Activated CD4-positive, alpha-beta T cell treated with anti-CD3 and anti-CD28 coated beads, Interleukin-2, amount 50 U/mL, for 48 hours (primary cell): ENCODE measurements at regions not wholly inside any gene's neighbourhood (a gene's known extent, or its start where the extent isn't known, plus 50 kb on each side); places are given as distances from the start of the nearest gene placed in this dataset.

Experiments
- DNase-seq, 2 experiments: peaks; one replicate each; pipeline ENCODE4 v3.0.0-alpha.2; 2020

GRCh38 chr22:49499433-49500075 is 328.1 kb downstream of the BRD1 start:
- DNase-seq: no peak

- DNase-seq: no peak
These were observed 330.4 kb downstream of the BRD1 start for GRCh38 chr22:49497266-49497665.

- no peak for DNase-seq
These were observed 333.1 kb downstream of the BRD1 start for GRCh38 chr22:49494555-49494954.

- no peak for DNase-seq
These were observed 334.9 kb downstream of the BRD1 start for GRCh38 chr22:49492741-49493251.

GRCh38 chr22:49492308-49492707 is 335.4 kb downstream of the BRD1 start:
- DNase-seq: no peak

GRCh38 chr22:49491726-49492125 is 335.9 kb downstream of the BRD1 start:
- no peak for DNase-seq

GRCh38 chr22:49491221-49491635 is 336.4 kb downstream of the BRD1 start:
- DNase-seq: no peak

- DNase-seq: no peak
These were observed 337.0 kb downstream of the BRD1 start for GRCh38 chr22:49490692-49491091.

GRCh38 chr22:49489821-49490220 is 337.9 kb downstream of the BRD1 start:
- DNase-seq: no peak

- DNase-seq: no peak
These were observed 338.7 kb downstream of the BRD1 start for GRCh38 chr22:49488943-49489342.

- DNase-seq: no peak
These were observed 339.7 kb downstream of the BRD1 start for GRCh38 chr22:49487950-49488349.

GRCh38 chr22:49486225-49486624 is 341.4 kb downstream of the BRD1 start:
- DNase-seq: no peak

GRCh38 chr22:49483946-49484345 is 343.7 kb downstream of the BRD1 start:
- no peak for DNase-seq

- no peak for DNase-seq
These were observed 344.3 kb downstream of the BRD1 start for GRCh38 chr22:49483281-49483870.

GRCh38 chr22:49482811-49483210 is 344.9 kb downstream of the BRD1 start:
- DNase-seq: no peak

GRCh38 chr22:49481659-49482399 is 345.8 kb downstream of the BRD1 start:
- no peak for DNase-seq

GRCh38 chr22:49480896-49481658 is 346.6 kb downstream of the BRD1 start:
- no peak for DNase-seq

GRCh38 chr22:49480331-49480730 is 347.3 kb downstream of the BRD1 start:
- DNase-seq: no peak

- no peak for DNase-seq
These were observed 348.1 kb downstream of the BRD1 start for GRCh38 chr22:49479566-49479965.

GRCh38 chr22:49476800-49477400 is 350.8 kb downstream of the BRD1 start:
- DNase-seq: no peak

- no peak for DNase-seq
These were observed 351.5 kb downstream of the BRD1 start for GRCh38 chr22:49476176-49476575.

- DNase-seq: no peak
These were observed 352.4 kb downstream of the BRD1 start for GRCh38 chr22:49475253-49475652.

- DNase-seq: no peak
These were observed 354.4 kb downstream of the BRD1 start for GRCh38 chr22:49473286-49473685.
